ENCODE measurements at regions not wholly inside any gene's neighbourhood (a gene's known extent, or its start where the extent isn't known, plus 50 kb on each side); places are given as distances from the start of the nearest gene placed in this dataset.
"Not testable (repeated sequence)": the region's sequence is repeated elsewhere in the genome, so short reads cannot be mapped to it uniquely, and the experiment has no call there.

DNA sequence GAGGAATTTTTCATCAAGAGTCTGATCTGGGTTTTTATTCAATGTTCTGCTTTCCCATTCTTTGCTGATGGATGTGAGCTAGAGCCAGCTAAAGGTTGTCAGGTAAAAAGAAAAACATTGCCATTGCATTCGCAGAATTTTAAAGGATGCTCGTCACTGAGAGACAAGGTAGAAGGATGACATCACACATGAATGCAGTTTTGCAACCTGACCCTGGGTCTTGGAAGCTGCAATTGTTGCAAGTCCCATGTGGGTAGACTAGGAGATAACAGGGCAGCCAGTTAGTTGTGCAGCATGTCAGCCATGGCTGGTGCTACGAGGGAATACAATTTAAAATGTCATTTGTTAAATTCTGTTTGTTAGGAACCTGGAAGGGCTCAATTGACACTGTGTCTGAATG, 73.9 kb upstream of the MXRA5 start:
- DNase-seq (ENCODE audit: low read depth) = no peak
- no peak overlapping the region for H3K4me3 ChIP-seq (replicated peaks; ENCODE audit: low read depth, low read length)
- TF ChIP-seq, protein P1, sequence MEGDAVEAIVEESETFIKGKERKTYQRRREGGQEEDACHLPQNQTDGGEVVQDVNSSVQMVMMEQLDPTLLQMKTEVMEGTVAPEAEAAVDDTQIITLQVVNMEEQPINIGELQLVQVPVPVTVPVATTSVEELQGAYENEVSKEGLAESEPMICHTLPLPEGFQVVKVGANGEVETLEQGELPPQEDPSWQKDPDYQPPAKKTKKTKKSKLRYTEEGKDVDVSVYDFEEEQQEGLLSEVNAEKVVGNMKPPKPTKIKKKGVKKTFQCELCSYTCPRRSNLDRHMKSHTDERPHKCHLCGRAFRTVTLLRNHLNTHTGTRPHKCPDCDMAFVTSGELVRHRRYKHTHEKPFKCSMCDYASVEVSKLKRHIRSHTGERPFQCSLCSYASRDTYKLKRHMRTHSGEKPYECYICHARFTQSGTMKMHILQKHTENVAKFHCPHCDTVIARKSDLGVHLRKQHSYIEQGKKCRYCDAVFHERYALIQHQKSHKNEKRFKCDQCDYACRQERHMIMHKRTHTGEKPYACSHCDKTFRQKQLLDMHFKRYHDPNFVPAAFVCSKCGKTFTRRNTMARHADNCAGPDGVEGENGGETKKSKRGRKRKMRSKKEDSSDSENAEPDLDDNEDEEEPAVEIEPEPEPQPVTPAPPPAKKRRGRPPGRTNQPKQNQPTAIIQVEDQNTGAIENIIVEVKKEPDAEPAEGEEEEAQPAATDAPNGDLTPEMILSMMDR (IDR thresholded peaks at IDR 0.05; ENCODE audit: low read length, missing control alignments) = no peak

DNA sequence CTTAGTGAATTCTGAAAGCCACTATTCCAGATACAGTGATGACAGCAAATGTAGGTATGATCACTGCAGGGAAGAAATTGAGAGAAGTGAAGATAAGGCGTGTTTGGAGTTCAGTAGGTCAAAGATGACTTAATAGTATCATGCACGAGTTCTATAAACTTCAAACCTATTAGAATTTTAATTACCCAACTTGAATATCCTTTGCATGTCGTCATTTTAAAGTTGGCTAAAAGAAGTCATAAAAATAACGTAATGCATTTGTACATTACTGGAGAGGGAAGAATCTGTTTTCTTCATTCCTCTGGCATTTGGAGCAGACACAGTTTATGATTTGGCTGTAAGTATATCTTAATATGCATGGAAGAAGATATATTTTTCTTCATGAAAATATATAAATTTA, 68.6 kb upstream of the MXRA5 start:
- H3K4me3 ChIP-seq (replicated peaks; ENCODE audit: low read depth, low read length) = no peak overlapping the region
- DNase-seq (ENCODE audit: low read depth) = no peak
- TF ChIP-seq, protein P1 (IDR thresholded peaks at IDR 0.05; ENCODE audit: low read length, missing control alignments) = no peak

DNA sequence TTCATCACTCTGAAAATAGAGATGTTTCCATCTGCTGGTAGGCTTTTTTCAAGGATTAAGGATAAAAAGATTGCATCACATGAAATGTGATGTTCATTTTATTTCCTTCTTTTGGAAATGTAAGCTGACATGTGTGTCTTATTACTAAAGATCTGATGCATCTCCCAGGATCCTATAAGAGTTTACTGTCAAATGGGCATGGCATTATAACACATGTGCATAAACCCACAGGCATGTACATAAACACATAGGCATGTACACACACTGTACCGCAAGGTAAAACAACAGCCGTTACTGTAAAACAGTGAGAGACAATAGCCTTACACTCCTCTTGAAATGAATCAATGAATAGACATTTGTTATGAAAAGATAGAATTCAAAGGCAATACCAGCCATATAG, 65.2 kb upstream of the MXRA5 start:
- not testable (repeated sequence) for H3K4me3 ChIP-seq (replicated peaks; ENCODE audit: low read depth, low read length); DNase-seq (ENCODE audit: low read depth)

DNA sequence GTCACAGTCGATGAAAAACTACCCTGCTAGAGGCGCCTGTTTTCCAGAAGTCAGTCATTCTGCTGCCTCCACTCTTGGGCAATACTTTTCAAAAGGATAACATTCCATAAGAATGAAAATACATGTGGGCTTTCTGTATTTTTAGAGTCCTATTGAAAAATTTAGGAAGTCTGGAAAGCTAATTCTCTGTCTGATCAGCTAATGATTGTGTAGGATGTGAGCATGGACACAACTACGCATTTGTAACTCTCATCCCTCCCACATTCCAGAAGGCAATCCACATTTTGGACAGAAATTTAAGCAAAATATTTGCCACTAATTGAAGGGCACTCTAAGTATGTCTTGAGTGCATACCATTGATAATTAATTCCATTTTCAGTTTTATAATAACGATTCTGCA, 63.5 kb upstream of the MXRA5 start:
- not testable (repeated sequence) for DNase-seq (ENCODE audit: low read depth); H3K4me3 ChIP-seq (replicated peaks; ENCODE audit: low read depth, low read length)

DNA sequence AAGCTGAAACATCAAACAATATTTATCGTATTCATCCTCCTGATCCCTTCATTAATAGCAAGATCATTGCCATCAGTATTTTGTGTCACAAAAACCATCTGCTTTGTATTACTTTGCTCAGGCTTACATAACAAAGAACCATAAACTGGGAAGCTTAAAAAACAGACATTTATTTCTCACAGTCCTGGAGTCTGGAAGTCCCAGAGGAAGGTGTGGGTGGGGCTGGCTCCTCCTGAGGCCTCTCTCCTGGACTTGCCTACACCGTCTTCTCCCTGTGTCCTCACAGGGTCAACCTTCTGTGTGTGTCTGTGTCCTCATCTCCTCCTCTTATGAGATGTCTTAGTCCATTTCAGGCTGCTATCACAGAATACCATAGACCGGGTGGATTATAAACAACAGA, 61.3 kb upstream of the MXRA5 start:
- TF ChIP-seq, protein P1 (IDR thresholded peaks at IDR 0.05; ENCODE audit: low read length, missing control alignments) = no peak
- no peak overlapping the region for H3K4me3 ChIP-seq (replicated peaks; ENCODE audit: low read depth, low read length)
- no peak for DNase-seq (ENCODE audit: low read depth)

DNA sequence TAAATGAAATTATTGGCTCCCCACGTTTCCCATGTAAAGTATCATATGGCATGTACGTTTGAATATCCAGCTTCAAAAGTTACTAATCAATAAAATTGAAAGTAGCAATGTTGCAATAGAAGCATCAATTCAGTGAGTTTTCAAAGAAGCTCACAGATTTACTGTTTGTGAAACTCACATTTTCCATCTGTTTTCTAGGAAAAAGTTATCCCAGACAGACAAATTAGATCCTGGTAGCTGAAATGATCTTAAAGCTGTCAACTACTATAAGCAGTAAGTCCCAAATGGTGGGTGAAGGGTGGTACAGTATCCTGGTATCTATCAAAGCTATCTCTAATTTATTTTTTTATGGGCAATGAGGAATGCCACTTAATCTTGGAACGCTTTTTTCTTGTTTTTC, 60.7 kb upstream of the MXRA5 start:
- no peak overlapping the region for H3K4me3 ChIP-seq (replicated peaks; ENCODE audit: low read depth, low read length)
- DNase-seq (ENCODE audit: low read depth) = no peak
- TF ChIP-seq, protein P1 (IDR thresholded peaks at IDR 0.05; ENCODE audit: low read length, missing control alignments) = no peak

DNA sequence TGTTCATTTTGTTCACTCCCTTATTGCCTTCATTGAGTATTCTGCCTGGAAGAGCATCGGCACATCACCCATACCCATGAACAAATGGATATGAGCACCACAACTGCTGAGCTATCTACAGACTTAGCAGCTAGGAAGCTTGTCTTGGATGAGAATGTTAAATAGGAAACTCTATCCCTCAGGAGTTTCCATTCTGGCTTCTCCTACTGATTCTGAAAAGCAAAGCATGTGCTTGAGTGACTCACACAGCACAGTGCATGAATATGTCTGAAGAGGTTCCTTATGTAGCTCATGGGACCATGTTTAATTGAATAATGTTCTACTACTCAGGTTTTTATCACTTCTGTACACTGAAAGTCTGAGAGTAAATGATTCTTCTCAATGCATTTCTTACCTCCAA, 57.3 kb upstream of the MXRA5 start:
- DNase-seq (ENCODE audit: low read depth) = no peak
- TF ChIP-seq, protein P1 (IDR thresholded peaks at IDR 0.05; ENCODE audit: low read length, missing control alignments) = no peak
- H3K4me3 ChIP-seq (replicated peaks; ENCODE audit: low read depth, low read length) = no peak overlapping the region

All from fibroblast of pulmonary artery (primary cell).